ENCODE measurements at regions not wholly inside any gene's neighbourhood (a gene's known extent, or its start where the extent isn't known, plus 50 kb on each side); places are given as distances from the start of the nearest gene placed in this dataset.

DNA sequence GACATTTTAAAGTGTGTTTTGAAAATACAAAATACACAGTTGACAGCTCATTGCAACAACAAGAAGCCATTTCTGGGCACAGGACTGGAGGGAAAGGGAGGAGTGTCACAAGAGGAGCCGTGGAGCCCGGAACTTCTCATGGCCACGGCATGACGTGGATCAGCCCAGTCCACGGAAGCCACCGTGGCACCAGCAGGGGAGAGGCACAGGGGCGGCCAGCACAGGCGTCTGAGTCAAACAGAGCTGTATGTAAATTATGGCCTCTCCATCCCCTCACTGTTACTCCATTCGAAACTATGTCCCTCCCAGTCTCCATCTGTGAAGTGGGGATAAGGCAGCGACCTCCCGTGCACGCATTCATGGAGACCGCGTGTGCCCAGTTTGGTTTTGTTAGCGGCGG is 165.6 kb upstream of the IRX2 start:
- TF ChIP-seq POLR2AphosphoS5 (IDR thresholded peaks at IDR 0.05) (no peak), POLR2A (IDR thresholded peaks at IDR 0.05) (no peak)
